Stimulated activated CD4-positive, alpha-beta T cell treated with anti-CD3 and anti-CD28 coated beads, Interleukin-15, amount 100 ng/mL, for 48 hours (primary cell): ENCODE measurements at regions not wholly inside any gene's neighbourhood (a gene's known extent, or its start where the extent isn't known, plus 50 kb on each side); places are given as distances from the start of the nearest gene placed in this dataset.

Experiments
- DNase-seq, 2 donors: peaks; one replicate each; pipeline ENCODE4 v3.0.0-alpha.2; 2020; ENCODE audit warnings: low read depth in 2 of 2

GRCh38 chr16:86740298-86740697 is 161.9 kb downstream of the FOXL1 start:
- DNase-seq = no peak

GRCh38 chr16:86740906-86741799 is 162.8 kb downstream of the FOXL1 start:
- no peak for DNase-seq

GRCh38 chr16:86747761-86748160 is 169.4 kb downstream of the FOXL1 start:
- DNase-seq = no peak

- DNase-seq = no peak
These were observed 170.3 kb downstream of the FOXL1 start for GRCh38 chr16:86748652-86749051.

- no peak for DNase-seq
These were observed 173.0 kb downstream of the FOXL1 start for GRCh38 chr16:86751076-86752030.

- no peak for DNase-seq
These were observed 174.3 kb downstream of the FOXL1 start for GRCh38 chr16:86752582-86753175.

- no peak for DNase-seq
These were observed 175.1 kb downstream of the FOXL1 start for GRCh38 chr16:86753399-86753798.

GRCh38 chr16:86755571-86756006 is 177.2 kb downstream of the FOXL1 start:
- DNase-seq = no peak

- DNase-seq = no peak
These were observed 178.7 kb downstream of the FOXL1 start for GRCh38 chr16:86756882-86757703.

GRCh38 chr16:86757704-86758040 is 179.3 kb downstream of the FOXL1 start:
- no peak for DNase-seq

GRCh38 chr16:86758932-86759331 is 180.6 kb downstream of the FOXL1 start:
- DNase-seq = no peak

GRCh38 chr16:86761111-86762031 is 183.0 kb downstream of the FOXL1 start:
- peak; percentile 15 to 26 for DNase-seq

GRCh38 chr16:86762095-86762494 is 183.7 kb downstream of the FOXL1 start:
- DNase-seq = no peak

- DNase-seq = no peak
These were observed 185.5 kb downstream of the FOXL1 start for GRCh38 chr16:86763819-86764218.

GRCh38 chr16:86764551-86764950 is 186.2 kb downstream of the FOXL1 start:
- no peak for DNase-seq

- DNase-seq = no peak
These were observed 187.2 kb downstream of the FOXL1 start for GRCh38 chr16:86765389-86766026.

GRCh38 chr16:86766700-86767099 is 188.4 kb downstream of the FOXL1 start:
- DNase-seq = no peak

GRCh38 chr16:86768228-86768791 is 190.0 kb downstream of the FOXL1 start:
- no peak for DNase-seq

- DNase-seq = no peak
These were observed 190.7 kb downstream of the FOXL1 start for GRCh38 chr16:86768999-86769398.
